Glomerular endothelial cell (primary cell): ENCODE measurements at regions not wholly inside any gene's neighbourhood (a gene's known extent, or its start where the extent isn't known, plus 50 kb on each side); places are given as distances from the start of the nearest gene placed in this dataset.

Source experiments
- DNase-seq: peaks from one replicate; pipeline ENCODE4 v3.0.0-alpha.2; 2011; ENCODE audit warnings: low read depth, low spot score; ENCODE audit errors: extremely low read depth

DNA sequence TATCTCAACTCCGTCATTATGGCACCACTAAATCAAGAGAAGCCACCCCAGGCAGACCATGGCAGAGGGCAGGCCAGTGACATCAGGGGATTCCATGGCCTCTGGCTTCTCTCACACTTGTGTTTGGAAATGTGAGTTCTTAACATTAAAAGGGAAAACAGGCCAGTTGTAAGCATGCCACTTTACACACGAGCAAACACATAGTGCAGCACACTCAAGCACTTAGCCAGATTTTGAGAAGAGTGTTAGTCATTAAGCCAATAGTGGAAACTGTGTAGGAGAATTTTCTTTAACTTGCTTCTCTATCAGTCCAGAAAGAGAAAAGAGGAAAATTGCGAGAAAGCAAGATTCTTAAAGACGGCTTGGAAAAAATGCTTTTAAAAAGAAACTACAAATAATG, 401.5 kb downstream of the TDRD3 start:
- DNase-seq: no peak

DNA sequence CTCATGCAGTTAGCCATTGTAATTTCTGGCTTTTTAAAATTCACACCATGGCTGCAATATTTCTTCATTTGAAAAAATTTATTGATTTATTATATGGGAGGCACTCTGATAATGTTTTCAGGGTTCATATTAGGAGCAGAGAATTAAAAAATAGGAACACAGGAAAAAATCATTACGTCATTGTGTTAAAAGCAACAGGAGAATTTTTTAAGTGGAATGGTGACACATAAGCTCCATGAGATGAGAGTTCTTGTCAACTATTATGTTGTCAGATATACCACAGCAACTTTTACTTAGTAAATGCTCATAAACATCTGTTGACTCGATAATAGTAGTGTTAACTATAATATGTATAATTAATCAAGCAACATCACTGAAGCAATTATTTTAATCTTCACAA, 400.1 kb downstream of the TDRD3 start:
- DNase-seq: no peak

- DNase-seq: no peak
Observed at GRCh38 chr13:60794751-60795150, 397.7 kb downstream of the TDRD3 start.

DNA sequence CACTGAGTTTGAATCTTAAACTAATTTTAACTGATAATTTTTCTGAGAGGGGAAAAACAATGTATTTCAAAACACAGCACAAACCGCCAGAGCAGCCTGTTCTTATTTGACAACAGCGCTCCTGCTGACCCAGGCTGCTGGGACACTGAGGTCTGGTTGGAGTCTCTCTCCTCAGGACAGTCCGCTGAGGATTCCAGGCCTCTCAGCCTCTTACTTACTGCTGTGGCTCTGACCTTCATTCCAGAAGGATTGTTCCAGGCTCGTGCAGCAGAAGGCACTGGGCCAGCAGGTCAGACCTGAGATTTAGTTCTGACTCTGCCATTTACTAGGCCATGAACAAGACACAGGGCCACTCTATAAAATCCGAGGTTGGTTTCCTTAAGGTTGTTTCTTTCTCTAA, 393.6 kb downstream of the TDRD3 start:
- no peak for DNase-seq

DNA sequence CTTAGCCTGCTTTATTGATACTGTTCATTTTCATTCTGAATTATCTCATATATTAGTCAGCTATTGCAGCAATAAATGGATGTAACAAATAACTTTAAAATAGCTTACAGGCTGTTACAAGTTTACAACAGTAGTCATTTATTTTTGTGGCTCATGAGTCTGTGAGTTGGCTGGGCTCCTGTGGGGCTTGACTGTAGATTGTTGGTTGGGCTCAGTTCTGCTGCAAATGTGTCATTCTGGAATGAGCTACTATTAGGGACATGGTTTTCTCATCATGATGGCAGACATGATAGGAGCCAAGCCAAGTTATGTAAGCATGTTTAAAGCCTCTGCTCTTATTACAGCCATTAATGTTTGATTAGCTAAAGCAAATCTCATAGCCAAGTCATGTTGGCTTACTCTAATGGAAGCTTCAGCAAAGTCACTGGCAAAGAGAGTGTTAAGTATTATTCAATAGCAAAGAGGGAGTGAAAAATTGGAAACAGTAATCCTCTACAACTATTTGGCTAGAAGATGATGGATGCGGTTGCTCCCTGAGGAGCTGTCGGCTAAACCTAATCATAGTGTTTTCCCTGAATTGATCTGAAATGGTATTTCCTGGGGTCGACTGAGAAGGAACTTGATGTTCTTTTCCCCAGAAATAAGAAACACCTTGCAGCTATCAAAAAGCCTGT, 391.3 kb downstream of the TDRD3 start:
- DNase-seq: no peak

DNA sequence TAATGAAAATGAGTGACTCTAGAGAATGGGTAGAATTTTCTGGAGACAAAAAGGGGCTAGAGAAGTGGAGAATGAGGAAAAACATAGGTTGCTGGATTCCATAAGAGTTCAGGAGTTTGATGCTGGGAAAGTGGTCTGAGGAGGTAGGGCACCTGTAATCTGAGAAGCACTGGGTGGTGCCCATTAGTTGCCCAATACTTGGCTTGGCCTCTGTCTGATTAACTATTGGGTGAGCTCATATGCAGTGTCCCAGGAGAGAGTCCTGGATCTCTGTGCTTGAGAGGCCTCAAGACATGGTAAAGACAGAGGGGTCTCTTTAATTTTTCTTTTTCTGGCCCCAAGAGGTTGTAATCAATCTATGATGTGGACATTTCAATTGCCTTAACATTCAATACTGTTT, 390.1 kb downstream of the TDRD3 start:
- DNase-seq: no peak

GRCh38 chr13:60772726-60773125, 375.7 kb downstream of the TDRD3 start:
- DNase-seq: no peak

DNA sequence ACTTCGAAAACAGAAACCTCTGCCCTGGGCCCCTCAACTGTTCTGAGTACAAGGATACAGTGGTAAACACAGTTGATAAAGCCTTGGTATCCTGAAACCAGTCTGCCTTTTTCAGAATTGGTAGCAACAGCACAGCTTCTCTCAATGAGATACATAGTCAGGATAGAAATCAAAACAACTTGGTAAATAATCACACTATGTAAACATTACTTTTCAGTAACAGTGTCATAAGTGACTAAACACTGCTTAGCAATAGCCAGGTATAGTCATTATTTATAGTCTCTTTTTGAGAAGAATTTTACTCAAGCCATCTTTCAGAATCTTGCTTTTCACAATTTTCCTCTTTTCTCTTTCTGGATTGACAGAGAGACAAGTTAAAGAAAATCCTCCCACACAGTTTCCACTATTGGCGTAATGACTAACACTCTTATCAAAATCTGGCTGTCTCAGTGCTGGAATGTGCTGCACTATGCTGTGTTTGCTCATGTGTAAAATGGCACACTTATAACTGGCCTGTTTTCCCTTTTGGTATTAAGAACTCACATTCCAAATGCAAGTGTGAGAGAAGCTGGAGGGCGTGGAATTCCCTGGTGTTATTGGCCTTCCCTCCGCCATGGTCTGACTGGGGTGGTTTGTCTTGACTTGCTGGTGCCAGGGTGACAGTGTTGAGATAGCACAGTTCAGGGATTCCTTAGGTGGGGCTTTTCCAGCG, 368.8 kb downstream of the TDRD3 start:
- no peak for DNase-seq

GRCh38 chr13:60759499-60759898, 362.5 kb downstream of the TDRD3 start:
- peak; percentile 87 for DNase-seq

DNA sequence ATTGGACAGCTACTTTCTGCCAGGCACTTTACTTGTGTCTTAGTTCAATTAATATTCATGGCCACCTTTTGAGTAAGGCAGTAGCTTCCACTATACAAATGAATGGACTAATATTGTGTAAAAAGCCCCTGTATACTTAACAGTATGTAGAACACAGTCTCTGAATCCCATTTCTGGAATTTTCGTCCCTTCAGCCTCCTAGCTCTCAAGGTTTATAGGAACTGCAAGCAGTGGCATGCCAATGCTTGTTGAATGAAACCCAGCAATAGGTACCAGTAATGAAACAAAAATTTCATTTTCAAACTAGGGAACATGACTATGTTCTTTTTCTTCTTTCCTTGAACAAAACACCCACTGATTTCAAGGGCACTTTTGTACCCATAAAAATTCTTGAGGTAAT, 361.6 kb downstream of the TDRD3 start:
- DNase-seq: no peak

DNA sequence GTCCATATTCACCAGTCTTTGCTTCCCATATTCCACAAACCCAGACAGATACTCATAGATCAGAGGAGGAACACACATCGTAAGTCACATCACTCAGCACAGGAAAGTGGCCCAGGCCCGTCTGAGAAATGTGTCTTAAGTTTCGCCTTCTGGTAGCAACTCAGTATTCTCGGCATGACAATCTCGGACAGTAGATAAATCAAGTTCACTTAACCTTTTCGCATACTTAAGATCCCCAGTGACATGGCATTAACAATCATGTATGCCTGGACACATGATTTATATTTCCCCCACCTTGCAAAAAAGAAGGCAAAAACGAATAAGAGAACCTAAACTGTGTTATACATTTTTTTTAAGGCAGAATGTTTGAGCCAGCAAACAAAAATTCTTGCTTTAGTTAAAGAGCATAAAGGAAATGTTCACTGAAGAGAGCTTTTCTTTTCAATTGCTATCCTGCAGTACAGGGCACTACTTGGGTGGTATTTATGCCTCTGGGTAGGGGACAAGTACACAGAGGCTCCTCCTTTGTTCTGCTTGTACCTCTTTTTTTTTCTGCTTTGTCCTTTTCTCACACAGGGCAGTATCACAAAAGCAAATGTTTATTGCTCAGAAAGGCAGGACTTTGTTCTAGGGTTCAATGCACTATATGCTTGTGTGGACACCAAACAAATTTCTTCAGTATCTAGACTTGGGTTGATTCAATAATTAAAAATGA, 360.6 kb downstream of the TDRD3 start:
- DNase-seq: no peak

DNA sequence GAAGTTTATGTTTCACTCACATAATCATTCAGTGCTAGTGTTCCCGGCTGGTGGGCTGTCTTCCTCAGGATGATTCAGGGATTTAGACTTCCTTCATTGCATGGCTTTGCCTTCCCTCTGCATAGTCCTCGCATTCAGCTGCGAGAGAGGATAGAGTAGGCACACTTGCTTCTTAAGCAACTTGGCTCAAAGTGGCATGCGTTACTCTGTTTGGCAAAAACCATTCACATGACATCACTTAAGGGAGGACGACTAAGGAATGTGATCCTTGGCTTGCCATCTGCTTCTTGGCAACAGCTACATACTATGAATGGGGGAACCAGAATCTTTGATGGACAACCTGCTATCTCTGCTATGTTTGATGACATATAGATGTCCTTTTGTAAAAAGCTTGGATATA, 359.3 kb downstream of the TDRD3 start:
- no peak for DNase-seq

GRCh38 chr13:60755380-60756163, 358.6 kb downstream of the TDRD3 start:
- DNase-seq: no peak

GRCh38 chr13:60754211-60755090, 357.4 kb downstream of the TDRD3 start:
- DNase-seq: no peak

- no peak for DNase-seq
Observed at GRCh38 chr13:60753641-60754040, 356.6 kb downstream of the TDRD3 start.

GRCh38 chr13:60745343-60745742, 348.3 kb downstream of the TDRD3 start:
- no peak for DNase-seq

GRCh38 chr13:60733933-60734332, 336.9 kb downstream of the TDRD3 start:
- no peak for DNase-seq

GRCh38 chr13:60727140-60727539, 330.1 kb downstream of the TDRD3 start:
- no peak for DNase-seq

- no peak for DNase-seq
Observed at GRCh38 chr13:60721063-60721462, 324.0 kb downstream of the TDRD3 start.

- no peak for DNase-seq
Observed at GRCh38 chr13:60720590-60720989, 323.6 kb downstream of the TDRD3 start.
